ENCODE measurements at regions not wholly inside any gene's neighbourhood (a gene's known extent, or its start where the extent isn't known, plus 50 kb on each side); places are given as distances from the start of the nearest gene placed in this dataset.

- H3K4me1 ChIP-seq (replicated peaks in 1 of 2), result no peaks in the 10 kb centered on the region
- peaks cover 0 to 21% (median 19%) of the 10 kb centered on the region in 3 donors for H3K9me3 ChIP-seq (replicated peaks in 1 of 3)
- no peak for DNase-seq
- H3K27me3 ChIP-seq, result no peaks in the 10 kb centered on the region
- WGBS, 4 donors, result 68 to 81% (median 78%) methylated on average over 2 of the region's 2 CpGs
- TF ChIP-seq POLR2A (IDR thresholded peaks at IDR 0.05), result no peak
- TF ChIP-seq CTCF (IDR thresholded peaks at IDR 0.05), result no peak
- intact Hi-C loops (cut with DNase I), result no loop called here
- no peak overlapping the region for H3K27ac ChIP-seq
- H3K4me3 ChIP-seq, result no peak overlapping the region
- H3K36me3 ChIP-seq (replicated peaks in 1 of 2), result no peaks in the 10 kb centered on the region
Observed at GRCh38 chr22:23000657-23001347, 69.5 kb upstream of the GNAZ start.

- intact Hi-C loops (cut with DNase I), result no loop called here
- Histone ChIP-seq H3K4me1 (replicated peaks in 1 of 2) (no peaks in the 10 kb centered on the region), H3K4me3 (no peak overlapping the region), H3K9me3 (replicated peaks in 1 of 3) (peaks cover 0 to 19% (median 16%) of the 10 kb centered on the region in 3 donors), H3K27ac (no peak overlapping the region), H3K27me3 (no peaks in the 10 kb centered on the region), H3K36me3 (replicated peaks in 1 of 2) (no peaks in the 10 kb centered on the region)
- TF ChIP-seq POLR2A (IDR thresholded peaks at IDR 0.05) (no peak), CTCF (IDR thresholded peaks at IDR 0.05) (no peak)
- no peak for DNase-seq
Observed at GRCh38 chr22:23001463-23001862, 68.9 kb upstream of the GNAZ start.

GRCh38 chr22:23002612-23003180 is 67.6 kb upstream of the GNAZ start:
- 83 to 93% (median 90%) methylated on average over 2 of the region's 2 CpGs for WGBS, 4 donors
- Histone ChIP-seq H3K27ac (no peak overlapping the region), H3K4me1 (replicated peaks in 1 of 2) (no peaks in the 10 kb centered on the region), H3K9me3 (replicated peaks in 1 of 3) (peaks cover 0 to 11% (median 3%) of the 10 kb centered on the region in 3 donors), H3K36me3 (replicated peaks in 1 of 2) (no peaks in the 10 kb centered on the region), H3K27me3 (no peaks in the 10 kb centered on the region), H3K4me3 (no peak overlapping the region)
- DNase-seq, result no peak
- TF ChIP-seq POLR2A (IDR thresholded peaks at IDR 0.05) (no peak), CTCF (IDR thresholded peaks at IDR 0.05) (no peak)
- intact Hi-C loops (cut with DNase I), result no loop called here

GRCh38 chr22:23007823-23008222 is 62.5 kb upstream of the GNAZ start:
- TF ChIP-seq POLR2A (IDR thresholded peaks at IDR 0.05) (no peak), CTCF (IDR thresholded peaks at IDR 0.05) (no peak)
- no peak for DNase-seq
- no peaks in the 10 kb centered on the region for H3K27me3 ChIP-seq
- no peak overlapping the region for H3K27ac ChIP-seq
- no peaks in the 10 kb centered on the region for H3K4me1 ChIP-seq (replicated peaks in 1 of 2)
- no peaks in the 10 kb centered on the region for H3K9me3 ChIP-seq (replicated peaks in 1 of 3)
- no peaks in the 10 kb centered on the region for H3K36me3 ChIP-seq (replicated peaks in 1 of 2)
- 88 to 94% (median 92%) methylated on average over 1 of the region's 1 CpG for WGBS, 4 donors
- intact Hi-C loops (cut with DNase I), result no loop called here
- H3K4me3 ChIP-seq, result no peak overlapping the region

All from adrenal gland (tissue), 9 donors.